Sigmoid colon (tissue), 6 donors: ENCODE measurements at regions not wholly inside any gene's neighbourhood (a gene's known extent, or its start where the extent isn't known, plus 50 kb on each side); places are given as distances from the start of the nearest gene placed in this dataset.

Experiments used
- DNase-seq: peaks from one replicate; pipeline ENCODE4 v3.0.0-alpha.2; 2019
- H3K27ac ChIP-seq, 4 donors: fragments of 200-600 bp; sonication (generic); one replicate each; pipeline ENCODE4 v1.5.1; 2016 to 2019; ENCODE audit warnings: mild to moderate bottlenecking in 1 of 4
- H3K27me3 ChIP-seq, 3 donors: fragments of 200-600 bp; sonication (generic); one replicate each; pipeline ENCODE4 v1.5.1; 2019; ENCODE audit warnings: mild to moderate bottlenecking in 1 of 3
- H3K36me3 ChIP-seq, 4 donors: fragments of 200-600 bp; sonication (generic); one replicate each; pipeline ENCODE4 v1.5.1; 2016 to 2019
- H3K4me1 ChIP-seq, 4 donors: fragments of 200-600 bp; sonication (generic); one replicate each; pipeline ENCODE4 v1.5.1; 2017 to 2019
- H3K4me3 ChIP-seq, 4 donors: fragments of 200-600 bp; sonication (generic); one replicate each; pipeline ENCODE4 v1.5.1; 2017 to 2019; ENCODE audit warnings: mild to moderate bottlenecking in 2 of 4, moderate library complexity in 1 of 4
- H3K9me3 ChIP-seq, 4 donors: fragments of 200-600 bp in 3 of 4; sonication (generic) in 3 of 4; one replicate each; pipeline versions ENCODE4 v1.5.1 to v1.6.1; 2013 to 2019
- CTCF ChIP-seq, 4 experiments: fragments of 450-650 bp in 3 of 4; fragments of 200-600 bp in 1 of 4; IDR thresholded peaks; one replicate each; pipeline ENCODE4 v1.5.1; 2016 to 2019; ENCODE audit warnings: antibody characterized with exemption in 4 of 4, mild to moderate bottlenecking in 3 of 4, moderate library complexity in 2 of 4
- EP300 ChIP-seq, 4 donors: sonication (generic); formaldehyde crosslinking; IDR thresholded peaks; one replicate each; pipeline ENCODE4 v1.6.1; 2017; ENCODE audit warnings: antibody characterized with exemption in 4 of 4
- POLR2A ChIP-seq, 2 donors: fragments of 450-650 bp; IDR thresholded peaks; one replicate each; pipeline ENCODE4 v1.6.1; 2016; ENCODE audit warnings: antibody characterized with exemption in 2 of 2, mild to moderate bottlenecking in 2 of 2, moderate library complexity in 2 of 2
- POLR2AphosphoS5 ChIP-seq, 4 donors: sonication (generic); formaldehyde crosslinking; IDR thresholded peaks; one replicate each; pipeline ENCODE4 v1.6.1; 2017; ENCODE audit warnings: antibody characterized with exemption in 4 of 4
- WGBS, 2 donors: extraction: QIAGEN DNeasy Blood & Tissue Kit; methylation state at CpG; one replicate each; pipeline ENCODE4 v1.1.7; 2013; 5-methylcytosine and 5-hydroxymethylcytosine counted together
- intact Hi-C: fragments of 100-400 bp; cut with DNase I; formaldehyde crosslinking; loops from one replicate; pipeline ENCODE4 v1.15.1; 2023
- donor health status: healthy with polysubstance abuse.
- donor health status: healthy.

DNA sequence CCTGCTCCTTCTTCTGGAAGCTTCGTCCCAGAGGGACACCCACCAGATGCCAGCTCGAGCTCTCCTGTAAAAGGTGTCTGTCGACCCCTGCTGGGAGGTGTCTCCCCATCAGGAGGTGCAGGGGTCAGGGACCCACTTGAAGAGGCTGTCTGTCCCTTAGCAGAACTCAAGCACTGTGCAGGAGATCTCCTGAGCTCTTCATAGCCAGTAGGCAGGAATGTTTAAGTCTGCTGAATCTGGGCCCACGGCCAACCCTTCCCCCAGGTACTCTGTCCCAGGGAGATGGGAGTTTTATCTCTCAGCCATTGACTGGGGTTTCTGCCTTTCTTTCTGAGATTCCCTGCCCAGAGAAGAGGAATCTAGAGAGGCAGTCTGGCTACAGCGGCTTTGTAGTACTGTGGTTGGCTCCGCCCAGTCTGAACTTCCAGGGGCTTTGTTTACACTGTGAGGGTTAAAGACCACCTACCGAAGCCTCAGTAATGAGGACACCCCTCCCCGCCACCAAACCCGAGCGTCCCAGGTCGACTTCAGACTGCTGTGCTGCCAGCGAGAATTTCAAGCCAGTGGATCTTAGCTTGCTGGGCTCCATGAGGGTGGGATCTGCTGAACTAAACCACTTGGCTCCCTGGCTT lies 1383.0 kb upstream of the TENM3 start:
- no peaks in the 10 kb centered on the region for H3K4me1 ChIP-seq
- H3K4me3 ChIP-seq: no peak overlapping the region
- no peak for DNase-seq
- no peak for TF ChIP-seq EP300 (IDR thresholded peaks at IDR 0.05)
- TF ChIP-seq POLR2A (IDR thresholded peaks at IDR 0.05): no peak
- TF ChIP-seq CTCF (IDR thresholded peaks at IDR 0.05): no peak
- no peak for TF ChIP-seq POLR2AphosphoS5 (IDR thresholded peaks at IDR 0.05)
- no peak overlapping the region for H3K27ac ChIP-seq
- intact Hi-C loops: no loop called here
- no peaks in the 10 kb centered on the region for H3K27me3 ChIP-seq
- no peaks in the 10 kb centered on the region for H3K36me3 ChIP-seq
- no peaks in the 10 kb centered on the region for H3K9me3 ChIP-seq
- 72 to 74% methylated on average over 12 of the region's 12 CpGs for WGBS, 2 donors

GRCh38 chr4:180861651-180862050 lies 1381.6 kb upstream of the TENM3 start:
- intact Hi-C loops: no loop called here
- H3K4me1 ChIP-seq: no peaks in the 10 kb centered on the region
- no peaks in the 10 kb centered on the region for H3K36me3 ChIP-seq
- no peak overlapping the region for H3K4me3 ChIP-seq
- H3K27ac ChIP-seq: no peak overlapping the region
- H3K9me3 ChIP-seq: no peaks in the 10 kb centered on the region
- WGBS, 2 donors: 93 to 96% methylated on average over 11 of the region's 11 CpGs
- TF ChIP-seq CTCF (IDR thresholded peaks at IDR 0.05) (no peak), POLR2A (IDR thresholded peaks at IDR 0.05) (no peak)
- DNase-seq: no peak
- H3K27me3 ChIP-seq: no peaks in the 10 kb centered on the region

- no peaks in the 10 kb centered on the region for H3K9me3 ChIP-seq
- DNase-seq: peak; percentile 58
- intact Hi-C loops: no loop called here
- H3K4me1 ChIP-seq: no peaks in the 10 kb centered on the region
- no peaks in the 10 kb centered on the region for H3K27me3 ChIP-seq
- no peaks in the 10 kb centered on the region for H3K36me3 ChIP-seq
- WGBS, 2 donors: 86 to 88% methylated on average over 16 of the region's 16 CpGs
- no peak for TF ChIP-seq POLR2A (IDR thresholded peaks at IDR 0.05)
- no peak for TF ChIP-seq CTCF (IDR thresholded peaks at IDR 0.05)
- TF ChIP-seq POLR2AphosphoS5 (IDR thresholded peaks at IDR 0.05): no peak
- TF ChIP-seq EP300 (IDR thresholded peaks at IDR 0.05): no peak
- H3K4me3 ChIP-seq: no peak overlapping the region
- no peak overlapping the region for H3K27ac ChIP-seq
Measured at GRCh38 chr4:180866933-180867643, 1376.1 kb upstream of the TENM3 start.

DNA sequence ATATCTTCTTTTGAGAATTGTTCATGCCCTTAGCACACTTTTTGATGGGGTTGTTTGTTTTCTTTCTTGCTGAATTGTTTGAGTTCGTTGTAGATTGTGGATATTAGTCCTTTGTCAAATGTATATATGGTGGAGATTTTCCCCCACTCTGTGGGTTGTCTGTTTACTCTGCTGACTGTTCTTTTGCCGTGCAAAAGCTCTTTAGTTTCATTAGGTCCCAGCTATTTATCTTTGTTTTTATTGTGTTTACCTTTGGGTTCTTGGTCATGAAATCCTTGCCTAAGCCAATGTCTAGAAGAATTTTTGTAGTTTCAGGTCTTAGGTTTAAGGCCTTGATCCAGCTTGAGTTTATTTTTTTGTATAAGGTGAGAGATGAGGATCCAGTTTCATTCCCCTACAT lies 1372.6 kb upstream of the TENM3 start:
- Histone ChIP-seq H3K36me3 (no peaks in the 10 kb centered on the region), H3K27me3 (no peaks in the 10 kb centered on the region), H3K27ac (no peak overlapping the region), H3K4me3 (no peak overlapping the region), H3K9me3 (no peaks in the 10 kb centered on the region), H3K4me1 (no peaks in the 10 kb centered on the region)
- no peak for TF ChIP-seq EP300 (IDR thresholded peaks at IDR 0.05)
- TF ChIP-seq POLR2A (IDR thresholded peaks at IDR 0.05): no peak
- TF ChIP-seq CTCF (IDR thresholded peaks at IDR 0.05): no peak
- TF ChIP-seq POLR2AphosphoS5 (IDR thresholded peaks at IDR 0.05): no peak
- intact Hi-C loops: no loop called here
- 15 to 44% methylated on average over 2 of the region's 2 CpGs for WGBS, 2 donors
- DNase-seq: no peak
